ENCODE measurements at regions not wholly inside any gene's neighbourhood (a gene's known extent, or its start where the extent isn't known, plus 50 kb on each side); places are given as distances from the start of the nearest gene placed in this dataset.

- Histone ChIP-seq H3K36me3 (ENCODE audit: control insufficient read depth, insufficient read depth, low read length) (no peaks in the 10 kb centered on the region), H2AFZ (ENCODE audit: low read depth, low read length) (peak overlapping the region; percentile 73), H4K20me1 (replicated peaks; ENCODE audit: control insufficient read depth, insufficient read depth, low read length) (no peaks in the 10 kb centered on the region), H3K4me3 (no peak overlapping the region), H3K9me3 (replicated peaks; ENCODE audit: control insufficient read depth, insufficient read depth, low read depth, low read length) (peaks cover 28% of the 10 kb centered on the region), H3K79me2 (ENCODE audit: control insufficient read depth, insufficient read depth, low read length) (no peaks in the 10 kb centered on the region), H3K4me1 (replicated peaks in 1 of 2; ENCODE audit: control insufficient read depth in 2 of 2, insufficient read depth in 2 of 2, low read length in 2 of 2) (peaks cover 0 to 30% of the 10 kb centered on the region in 2 experiments; a peak in 4 of 5 replicates), H3K9ac (ENCODE audit: insufficient read depth in 1 of 2, low read depth in 2 of 2, low read length in 2 of 2) (peak overlapping the region in 1 of 2 experiments; percentile 43; a peak in 2 of 4 replicates), H3K9me1 (ENCODE audit: control insufficient read depth, insufficient read depth, low read length) (no peaks in the 10 kb centered on the region), H3K4me2 (ENCODE audit: insufficient read depth, low read length) (0 out of 2 replicates have a peak overlapping the region, but pooled peaks have one; percentile 1), H3K27ac (ENCODE audit: extremely low read depth, low read depth, low read length) (peak overlapping the region; percentile 80), H3K27me3 (ENCODE audit: control insufficient read depth in 2 of 2, insufficient read depth in 2 of 2, low read length in 2 of 2) (no peaks in the 10 kb centered on the region)
- FAIRE-seq = peak; percentile 95
- peak in 2 of 4 experiments; percentile 42 to 82 for DNase-seq (ENCODE audit: extremely low read depth in 1 of 4, low spot score in 3 of 4)
- ATAC-seq = peak; percentile 82
- 13% methylated on average over 3 of the region's 3 CpGs for WGBS (ENCODE audit: insufficient coverage, low coverage, missing lambda C conversion rate)
- CTCF ChIA-PET (ENCODE audit: low intra/inter-chr PET ratio) = no interaction called here
- intact Hi-C loops (cut with micrococcal nuclease) = loop anchor here (10.0 kb wide), 1 partner anchor 104 kb away; no protein-coding TSS in a partner anchor
- no TSS peak for BruUV-seq (replicated peaks)
- POLR2A ChIA-PET = interaction anchor here (0.6 to 0.8 kb wide), 2 partner anchors 9 to 13 kb away, joined by 3 read pairs; no protein-coding TSS in a partner anchor
- in situ Hi-C loops (cut with MboI) = no loop called here
- TF ChIP-seq TFAP4 (CRISPR knock-in tag; IDR thresholded peaks at IDR 0.05; ENCODE audit: borderline replicate concordance) (peak; percentile 42; the same call in 1 of the 2 replicates), NFIC (IDR thresholded peaks at IDR 0.05) (peak; percentile 42; the same call in 1 of the 2 replicates), KDM1A (IDR thresholded peaks at IDR 0.05) (0 out of 4 replicates have a peak, but pooled peaks of 1 of the 2 experiments have one; percentile 10), ATF3 (IDR thresholded peaks at IDR 0.05) (peak; percentile 80), ATF3 (CRISPR knock-in tag; conservative IDR thresholded peaks at IDR 0.05) (no peak), ATF1 (CRISPR knock-in tag; IDR thresholded peaks at IDR 0.05) (no peak), ATF1 (tag; IDR thresholded peaks at IDR 0.05) (peak; percentile 70), RBM22 (IDR thresholded peaks at IDR 0.05; ENCODE audit: low read depth, low read length, poor library complexity, severe bottlenecking) (no peak), DACH1 (IDR thresholded peaks at IDR 0.05; ENCODE audit: partially characterized antibody) (peak; percentile 44), ATF7 (IDR thresholded peaks at IDR 0.05) (peak; percentile 91), ZBTB2 (IDR thresholded peaks at IDR 0.05) (0 out of 2 replicates have a peak, but pooled peaks have one; percentile 31), TRIM24 (IDR thresholded peaks at IDR 0.05) (peak; percentile 34 to 36; a peak in 2 of 4 replicates), MTA3 (IDR thresholded peaks at IDR 0.05; ENCODE audit: borderline replicate concordance) (0 out of 2 replicates have a peak, but pooled peaks have one; percentile 18), FOSL1 (tag; conservative IDR thresholded peaks at IDR 0.05) (peak; percentile 63), ZNF696 (CRISPR knock-in tag; conservative IDR thresholded peaks at IDR 0.05) (no peak), NR2C2 (CRISPR knock-in tag; IDR thresholded peaks at IDR 0.05) (no peak), NR2C2 (tag; IDR thresholded peaks at IDR 0.05) (peak; percentile 35; the same call in 1 of the 2 replicates), FOXA3 (CRISPR knock-in tag; conservative IDR thresholded peaks at IDR 0.05 in 1 of 2, IDR thresholded peaks at IDR 0.05 in 1 of 2) (no peak), JUND (IDR thresholded peaks at IDR 0.05; ENCODE audit: borderline replicate concordance, low read depth, low read length) (peak; percentile 83), JUND (tag; IDR thresholded peaks at IDR 0.05; ENCODE audit: borderline replicate concordance, low read depth, low read length) (peak; percentile 85; the same call in 2 of the 3 replicates), ELF1 (tag; IDR thresholded peaks at IDR 0.05) (peak; percentile 44; the same call in 1 of the 2 replicates), CBX3 (IDR thresholded peaks at IDR 0.05; ENCODE audit: borderline replicate concordance in 1 of 2, low read length in 2 of 2) (0 out of 3 replicates have a peak, but pooled peaks of 1 of the 2 experiments have one; percentile 19)
Observed at GRCh38 chr6:106858653-106859092, 115.9 kb downstream of the CD24 start.

Data from K562 (cell line).